Panc1 (cell line): ENCODE measurements at regions not wholly inside any gene's neighbourhood (a gene's known extent, or its start where the extent isn't known, plus 50 kb on each side); places are given as distances from the start of the nearest gene placed in this dataset.
A peak's percentile ranks its signal among the peaks of the same experiment; 100 is the strongest.

Source experiments
- ATAC-seq: fragments of 200-7000 bp; cut with Tn5 transposase; 2 replicates; pipeline ENCODE4 v1.9.1; 2020; ENCODE audit warnings: mild to moderate bottlenecking, moderate library complexity
- BruUV-seq: library from RNA; stranded (reverse); fragments of 400-500 nt; replicated peaks from 2 replicates; lab custom pipeline; 2021; lab: Mats Ljungman, UMichigan
- CTCF ChIA-PET: fragments of 300-600 bp; sonication (Branson Sonifier 250); formaldehyde crosslinking; loops from one replicate; lab custom pipeline; 2022; ENCODE audit warnings: antibody characterized with exemption; lab: Charles Lee
- POLR2A ChIA-PET: fragments of 300-600 bp; sonication (Branson Sonifier 250); formaldehyde crosslinking; loops from one replicate; lab custom pipeline; 2022; ENCODE audit warnings: antibody characterized with exemption; lab: Charles Lee
- DNase-seq: peaks from one replicate; pipeline ENCODE4 v3.0.0-alpha.2; 2010; ENCODE audit warnings: low read depth, low spot score
- H3K27ac ChIP-seq: 2 replicates; pipeline ENCODE4 v1.5.1; 2011; ENCODE audit warnings: mild to moderate bottlenecking, low read length, inconsistent platforms
- H3K27me3 ChIP-seq: fragments of 200-500 bp; sonication (Bioruptor generic); 2 replicates; pipeline ENCODE4 v1.6.0; 2014; ENCODE audit warnings: low read length, inconsistent platforms; ENCODE audit not compliant: control insufficient read depth, insufficient read depth
- H3K36me3 ChIP-seq: fragments of 200-500 bp; sonication (Bioruptor generic); 2 replicates; pipeline ENCODE4 v1.5.1; 2014; ENCODE audit warnings: inconsistent platforms, mild to moderate bottlenecking, low read length, moderate library complexity; ENCODE audit not compliant: control insufficient read depth, insufficient read depth
- H3K4me1 ChIP-seq: 2 replicates; pipeline ENCODE4 v1.5.1; 2011; ENCODE audit warnings: inconsistent platforms, mild to moderate bottlenecking, low read length, moderate library complexity; ENCODE audit not compliant: control insufficient read depth, insufficient read depth
- H3K4me3 ChIP-seq, 2 experiments: 2 replicates each; pipeline ENCODE4 v1.5.1; 2011 to 2012; ENCODE audit warnings: low read depth in 2 of 2, low read length in 2 of 2, mild to moderate bottlenecking in 2 of 2, inconsistent platforms in 1 of 2, moderate library complexity in 1 of 2
- H3K9me3 ChIP-seq: fragments of 200-500 bp; sonication (Bioruptor generic); 2 replicates; pipeline ENCODE4 v1.5.1; 2014; ENCODE audit warnings: low read depth, mild to moderate bottlenecking, inconsistent platforms, low read length, moderate library complexity; ENCODE audit not compliant: control insufficient read depth, insufficient read depth
- POLR2AphosphoS5 ChIP-seq: IDR thresholded peaks from 2 replicates; pipeline ENCODE4 v1.6.1; 2012; ENCODE audit warnings: mild to moderate bottlenecking, low read depth, low read length, moderate library complexity
- SIN3A ChIP-seq: IDR thresholded peaks from 2 replicates; pipeline ENCODE4 v1.6.1; 2012; ENCODE audit warnings: low read depth, mild to moderate bottlenecking, low read length, moderate library complexity, borderline replicate concordance; ENCODE audit not compliant: insufficient read depth
- TCF7L2 ChIP-seq: IDR thresholded peaks from 2 replicates; pipeline ENCODE4 v1.6.1; 2011; ENCODE audit warnings: mild to moderate bottlenecking, low read depth, low read length, inconsistent platforms
- in situ Hi-C: cut with HindIII; loops from 2 replicates; pipeline ENCODE4 v1.10.0; 2016; ENCODE audit warnings: low sequenced_read_pairs, low pct_unique_long_range_greater_than_20kb
- intact Hi-C: fragments of 100-400 bp; cut with micrococcal nuclease; formaldehyde crosslinking; loops from one replicate; pipeline ENCODE4 v1.10.0; 2022; ENCODE audit not compliant: unreplicated experiment
- TF ChIP-seq, protein P1 (sequence below): fragments of 450-650 bp; IDR thresholded peaks from 2 replicates; pipeline ENCODE4 v1.5.1; 2017; ENCODE audit warnings: mild to moderate bottlenecking
- TF ChIP-seq, protein P2 (sequence below), 2 experiments: IDR thresholded peaks; 2 replicates each; pipeline ENCODE4 v1.6.1; 2011 to 2012; ENCODE audit warnings: low read depth in 2 of 2, control low read depth in 1 of 2, low read length in 1 of 2, mild to moderate bottlenecking in 1 of 2, moderate library complexity in 1 of 2; ENCODE audit not compliant: insufficient read depth in 1 of 2

DNA sequence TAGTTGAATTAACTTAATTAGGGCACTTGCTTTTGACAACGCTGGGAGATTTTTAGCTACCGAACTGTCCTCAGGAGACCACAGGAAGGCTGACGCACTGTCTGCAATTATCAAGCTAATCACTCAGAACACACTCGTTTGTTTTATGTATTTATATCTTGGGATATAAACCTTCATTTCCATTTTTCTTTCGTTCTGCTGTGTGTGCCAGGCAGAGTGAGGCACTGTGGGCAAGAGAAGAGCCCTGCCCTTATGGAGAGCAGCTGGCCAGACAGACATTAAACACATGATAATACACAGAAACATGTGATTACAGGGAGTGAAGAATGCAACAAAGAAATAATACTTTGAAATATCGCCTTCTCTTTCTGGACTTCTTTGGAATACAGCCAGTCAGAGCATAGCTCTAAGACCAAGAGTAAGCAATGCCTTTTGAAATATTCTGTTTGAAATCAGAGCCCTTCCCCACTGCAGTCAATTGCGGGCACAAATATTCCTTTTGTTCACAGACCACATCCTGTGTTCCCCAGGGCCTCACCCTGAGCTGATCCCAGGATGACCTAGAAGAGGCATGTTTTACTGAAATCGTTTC is 96.8 kb downstream of the ANKRD60 start:
- POLR2A ChIA-PET, result interaction anchor here (0.6 to 1.0 kb wide), 4 partner anchors 12 to 31 kb away, joined by 3 read pairs; no protein-coding TSS in a partner anchor
- Histone ChIP-seq H3K9me3 (no peaks in the 10 kb centered on the region; the same call in 1 of the 2 replicates), H3K27me3 (no peaks in the 10 kb centered on the region), H3K27ac (0 out of 2 replicates have a peak overlapping the region, but pooled peaks have one; percentile 12), H3K36me3 (no peaks in the 10 kb centered on the region), H3K4me3 (peak overlapping the region in 1 of 2 experiments; percentile 5; a peak in 1 of 4 replicates), H3K4me1 (peaks cover 4% of the 10 kb centered on the region; the same call in 1 of the 2 replicates)
- intact Hi-C loops, result no loop called here
- CTCF ChIA-PET, result no interaction called here
- DNase-seq (no peak), ATAC-seq (no peak)
- in situ Hi-C loops, result no loop called here
- BruUV-seq, result no TSS peak
- TF ChIP-seq, protein P1, sequence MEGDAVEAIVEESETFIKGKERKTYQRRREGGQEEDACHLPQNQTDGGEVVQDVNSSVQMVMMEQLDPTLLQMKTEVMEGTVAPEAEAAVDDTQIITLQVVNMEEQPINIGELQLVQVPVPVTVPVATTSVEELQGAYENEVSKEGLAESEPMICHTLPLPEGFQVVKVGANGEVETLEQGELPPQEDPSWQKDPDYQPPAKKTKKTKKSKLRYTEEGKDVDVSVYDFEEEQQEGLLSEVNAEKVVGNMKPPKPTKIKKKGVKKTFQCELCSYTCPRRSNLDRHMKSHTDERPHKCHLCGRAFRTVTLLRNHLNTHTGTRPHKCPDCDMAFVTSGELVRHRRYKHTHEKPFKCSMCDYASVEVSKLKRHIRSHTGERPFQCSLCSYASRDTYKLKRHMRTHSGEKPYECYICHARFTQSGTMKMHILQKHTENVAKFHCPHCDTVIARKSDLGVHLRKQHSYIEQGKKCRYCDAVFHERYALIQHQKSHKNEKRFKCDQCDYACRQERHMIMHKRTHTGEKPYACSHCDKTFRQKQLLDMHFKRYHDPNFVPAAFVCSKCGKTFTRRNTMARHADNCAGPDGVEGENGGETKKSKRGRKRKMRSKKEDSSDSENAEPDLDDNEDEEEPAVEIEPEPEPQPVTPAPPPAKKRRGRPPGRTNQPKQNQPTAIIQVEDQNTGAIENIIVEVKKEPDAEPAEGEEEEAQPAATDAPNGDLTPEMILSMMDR, result no peak
- TF ChIP-seq TCF7L2 (no peak), POLR2AphosphoS5 (no peak), SIN3A (no peak)
- TF ChIP-seq, protein P2, sequence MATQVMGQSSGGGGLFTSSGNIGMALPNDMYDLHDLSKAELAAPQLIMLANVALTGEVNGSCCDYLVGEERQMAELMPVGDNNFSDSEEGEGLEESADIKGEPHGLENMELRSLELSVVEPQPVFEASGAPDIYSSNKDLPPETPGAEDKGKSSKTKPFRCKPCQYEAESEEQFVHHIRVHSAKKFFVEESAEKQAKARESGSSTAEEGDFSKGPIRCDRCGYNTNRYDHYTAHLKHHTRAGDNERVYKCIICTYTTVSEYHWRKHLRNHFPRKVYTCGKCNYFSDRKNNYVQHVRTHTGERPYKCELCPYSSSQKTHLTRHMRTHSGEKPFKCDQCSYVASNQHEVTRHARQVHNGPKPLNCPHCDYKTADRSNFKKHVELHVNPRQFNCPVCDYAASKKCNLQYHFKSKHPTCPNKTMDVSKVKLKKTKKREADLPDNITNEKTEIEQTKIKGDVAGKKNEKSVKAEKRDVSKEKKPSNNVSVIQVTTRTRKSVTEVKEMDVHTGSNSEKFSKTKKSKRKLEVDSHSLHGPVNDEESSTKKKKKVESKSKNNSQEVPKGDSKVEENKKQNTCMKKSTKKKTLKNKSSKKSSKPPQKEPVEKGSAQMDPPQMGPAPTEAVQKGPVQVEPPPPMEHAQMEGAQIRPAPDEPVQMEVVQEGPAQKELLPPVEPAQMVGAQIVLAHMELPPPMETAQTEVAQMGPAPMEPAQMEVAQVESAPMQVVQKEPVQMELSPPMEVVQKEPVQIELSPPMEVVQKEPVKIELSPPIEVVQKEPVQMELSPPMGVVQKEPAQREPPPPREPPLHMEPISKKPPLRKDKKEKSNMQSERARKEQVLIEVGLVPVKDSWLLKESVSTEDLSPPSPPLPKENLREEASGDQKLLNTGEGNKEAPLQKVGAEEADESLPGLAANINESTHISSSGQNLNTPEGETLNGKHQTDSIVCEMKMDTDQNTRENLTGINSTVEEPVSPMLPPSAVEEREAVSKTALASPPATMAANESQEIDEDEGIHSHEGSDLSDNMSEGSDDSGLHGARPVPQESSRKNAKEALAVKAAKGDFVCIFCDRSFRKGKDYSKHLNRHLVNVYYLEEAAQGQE (IDR thresholded peaks at IDR 0.05; ENCODE audit: insufficient read depth in 1 of 2, low read depth in 2 of 2, low read length in 1 of 2), result no peak

DNA sequence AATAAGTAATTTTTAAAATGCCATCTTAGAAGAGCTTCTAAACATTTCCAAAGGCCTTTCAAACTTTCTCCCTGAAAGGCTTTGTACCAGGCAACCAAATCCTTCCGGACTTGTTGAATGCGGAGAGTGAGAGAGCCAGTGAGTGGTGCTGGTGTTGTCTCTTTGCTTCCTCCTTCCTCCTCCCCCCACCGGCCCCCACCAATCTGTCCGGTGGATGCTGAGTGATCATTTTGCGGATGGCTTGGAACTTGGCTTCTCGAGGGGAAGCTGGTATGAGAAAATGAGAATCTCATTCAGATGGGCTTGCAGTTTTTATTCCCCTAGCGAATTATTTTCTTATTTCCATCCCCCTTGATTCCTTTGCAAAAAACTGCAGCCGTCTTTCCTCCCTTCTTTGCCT is 97.3 kb downstream of the ANKRD60 start:
- H3K36me3 ChIP-seq, result no peaks in the 10 kb centered on the region
- H3K27me3 ChIP-seq, result no peaks in the 10 kb centered on the region
- ChIA-PET CTCF (no interaction called here), POLR2A (interaction anchor here (0.6 to 1.0 kb wide), 3 partner anchors 12 to 15 kb away, joined by 3 read pairs; no protein-coding TSS in a partner anchor)
- no TSS peak for BruUV-seq
- in situ Hi-C loops, result no loop called here
- ATAC-seq, result no peak
- peaks cover 4% of the 10 kb centered on the region; the same call in 1 of the 2 replicates for H3K4me1 ChIP-seq
- no peaks in the 10 kb centered on the region; the same call in 1 of the 2 replicates for H3K9me3 ChIP-seq
- TF ChIP-seq SIN3A (no peak), POLR2AphosphoS5 (no peak), TCF7L2 (no peak)
- TF ChIP-seq, protein P1, result no peak
- TF ChIP-seq, protein P2 (IDR thresholded peaks at IDR 0.05; ENCODE audit: insufficient read depth in 1 of 2, low read depth in 2 of 2, low read length in 1 of 2), result no peak
- no peak overlapping the region for H3K27ac ChIP-seq
- no peak for DNase-seq
- intact Hi-C loops, result no loop called here
- H3K4me3 ChIP-seq, result no peak overlapping the region
